Fibroblast of the aortic adventitia (primary cell): ENCODE measurements at regions not wholly inside any gene's neighbourhood (a gene's known extent, or its start where the extent isn't known, plus 50 kb on each side); places are given as distances from the start of the nearest gene placed in this dataset.

Experiments used
- DNase-seq: peaks from one replicate; pipeline ENCODE4 v3.0.0-alpha.2; 2010; ENCODE audit warnings: low read depth
- H3K4me3 ChIP-seq: 2 replicates; pipeline ENCODE4 v1.5.1; 2011; ENCODE audit warnings: low read depth, mild to moderate bottlenecking, control low read depth, low read length, moderate library complexity
- TF ChIP-seq, protein P1 (sequence below): IDR thresholded peaks from 2 replicates; pipeline ENCODE4 v1.5.1; 2011; ENCODE audit warnings: mild to moderate bottlenecking, low read length, control low read depth, inconsistent platforms; ENCODE audit not compliant: insufficient read depth

DNA sequence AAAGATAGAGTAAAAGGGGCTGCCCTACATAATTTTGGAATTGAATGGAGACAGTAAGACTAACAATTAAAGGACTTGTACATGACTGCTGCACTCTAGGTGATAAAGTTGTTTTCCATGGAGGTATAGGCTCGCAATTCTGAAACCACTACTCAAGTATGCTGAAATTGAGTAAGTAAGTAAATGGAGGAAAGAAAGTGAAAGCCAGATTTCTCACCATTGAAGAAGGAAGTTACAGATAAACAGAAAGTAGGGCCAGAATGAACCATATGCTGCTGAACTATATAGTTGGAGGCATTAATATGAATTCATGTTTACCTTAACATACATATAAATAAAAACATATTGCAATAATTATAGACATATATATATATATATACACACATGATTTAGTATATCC, 225.7 kb upstream of the ST6GAL2 start:
- TF ChIP-seq, protein P1, sequence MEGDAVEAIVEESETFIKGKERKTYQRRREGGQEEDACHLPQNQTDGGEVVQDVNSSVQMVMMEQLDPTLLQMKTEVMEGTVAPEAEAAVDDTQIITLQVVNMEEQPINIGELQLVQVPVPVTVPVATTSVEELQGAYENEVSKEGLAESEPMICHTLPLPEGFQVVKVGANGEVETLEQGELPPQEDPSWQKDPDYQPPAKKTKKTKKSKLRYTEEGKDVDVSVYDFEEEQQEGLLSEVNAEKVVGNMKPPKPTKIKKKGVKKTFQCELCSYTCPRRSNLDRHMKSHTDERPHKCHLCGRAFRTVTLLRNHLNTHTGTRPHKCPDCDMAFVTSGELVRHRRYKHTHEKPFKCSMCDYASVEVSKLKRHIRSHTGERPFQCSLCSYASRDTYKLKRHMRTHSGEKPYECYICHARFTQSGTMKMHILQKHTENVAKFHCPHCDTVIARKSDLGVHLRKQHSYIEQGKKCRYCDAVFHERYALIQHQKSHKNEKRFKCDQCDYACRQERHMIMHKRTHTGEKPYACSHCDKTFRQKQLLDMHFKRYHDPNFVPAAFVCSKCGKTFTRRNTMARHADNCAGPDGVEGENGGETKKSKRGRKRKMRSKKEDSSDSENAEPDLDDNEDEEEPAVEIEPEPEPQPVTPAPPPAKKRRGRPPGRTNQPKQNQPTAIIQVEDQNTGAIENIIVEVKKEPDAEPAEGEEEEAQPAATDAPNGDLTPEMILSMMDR = no peak
- DNase-seq = no peak
- no peak overlapping the region for H3K4me3 ChIP-seq

DNA sequence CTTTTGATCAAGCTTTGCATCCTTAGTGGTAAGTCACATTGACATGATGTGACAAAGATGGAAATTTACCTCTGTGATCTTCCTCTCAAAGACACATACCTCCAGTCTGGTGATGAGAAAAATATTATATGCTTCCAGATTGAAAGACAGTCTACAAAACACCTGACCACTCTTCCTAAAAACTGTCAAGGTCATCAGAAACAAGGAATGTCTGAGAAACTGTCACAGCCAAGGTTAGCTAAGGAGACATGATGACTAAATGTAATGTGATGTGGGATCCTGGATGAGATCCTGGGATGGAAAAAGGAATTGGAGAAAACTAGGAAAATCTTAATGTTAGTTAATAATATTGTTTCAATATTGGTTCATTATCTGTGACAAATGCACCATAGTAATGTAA, 226.6 kb upstream of the ST6GAL2 start:
- TF ChIP-seq, protein P1 = no peak

DNA sequence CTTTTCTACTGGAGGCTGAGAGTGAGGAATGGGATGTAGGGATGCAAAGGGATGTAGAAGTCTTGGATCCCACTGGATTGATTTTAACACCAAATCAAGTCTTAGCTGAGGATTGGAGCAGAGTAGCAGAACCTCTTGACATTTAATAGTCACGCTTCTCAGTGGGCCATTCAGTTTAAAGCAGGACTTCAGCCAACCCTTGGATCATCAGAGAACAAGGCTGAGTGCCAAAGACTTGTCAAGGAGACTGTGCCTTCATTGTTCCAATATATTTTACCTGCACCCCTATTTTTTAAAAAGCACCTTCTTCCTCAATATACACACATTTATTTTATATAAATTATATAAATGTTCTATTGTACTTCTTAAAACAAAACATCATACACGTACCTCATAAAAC, 242.4 kb upstream of the ST6GAL2 start:
- DNase-seq = no peak
- TF ChIP-seq, protein P1 = no peak
- H3K4me3 ChIP-seq = no peak overlapping the region

More for the DNA sequence above, 226.6 kb upstream of the ST6GAL2 start:
- no peak overlapping the region for H3K4me3 ChIP-seq
- no peak for DNase-seq

GRCh38 chr2:107132070-107132469, 246.1 kb upstream of the ST6GAL2 start:
- no peak for DNase-seq
- TF ChIP-seq, protein P1 = no peak

GRCh38 chr2:107132746-107133145, 246.8 kb upstream of the ST6GAL2 start:
- TF ChIP-seq, protein P1 = no peak

More at GRCh38 chr2:107132070-107132469, 246.1 kb upstream of the ST6GAL2 start:
- H3K4me3 ChIP-seq = no peak overlapping the region

DNA sequence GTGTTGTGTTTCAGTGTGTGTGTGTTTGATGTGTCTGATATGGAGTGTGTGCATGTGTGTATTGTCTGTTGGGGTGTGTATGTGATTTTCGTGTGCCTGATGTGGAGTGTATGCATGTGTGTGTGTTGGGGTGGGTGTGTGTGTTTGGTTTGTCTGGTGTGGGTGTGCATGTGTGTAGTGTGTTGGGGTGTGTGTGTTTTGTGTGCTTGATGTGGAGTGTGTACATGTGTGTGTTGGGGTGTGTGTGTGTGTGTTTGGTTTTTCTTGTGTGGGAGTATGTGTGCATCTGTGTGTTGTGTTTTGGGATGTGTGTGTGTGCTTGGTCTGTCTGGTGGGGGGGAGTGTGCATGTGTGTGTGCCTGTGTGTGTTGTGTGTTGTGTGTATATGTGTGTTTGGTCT, 247.4 kb upstream of the ST6GAL2 start:
- DNase-seq = no peak
- TF ChIP-seq, protein P1 = no peak
- H3K4me3 ChIP-seq = no peak overlapping the region

More at GRCh38 chr2:107132746-107133145, 246.8 kb upstream of the ST6GAL2 start:
- DNase-seq = no peak
- no peak overlapping the region for H3K4me3 ChIP-seq

GRCh38 chr2:107136733-107137132, 250.8 kb upstream of the ST6GAL2 start:
- DNase-seq = no peak
- TF ChIP-seq, protein P1 = no peak
- no peak overlapping the region for H3K4me3 ChIP-seq
